Thyroid gland (tissue), 4 donors: ENCODE measurements at regions not wholly inside any gene's neighbourhood (a gene's known extent, or its start where the extent isn't known, plus 50 kb on each side); places are given as distances from the start of the nearest gene placed in this dataset.

ENCODE experiments used
- CTCF ChIP-seq, 6 experiments: fragments of 200-600 bp in 3 of 6; fragments of 450-650 bp in 3 of 6; sonication (generic) in 3 of 6; IDR thresholded peaks; one replicate each; pipeline ENCODE4 v1.5.1; 2016 to 2019; ENCODE audit warnings: antibody characterized with exemption in 6 of 6, mild to moderate bottlenecking in 2 of 6, inconsistent platforms in 1 of 6, moderate library complexity in 1 of 6
- POLR2A ChIP-seq, 2 donors: fragments of 450-650 bp; IDR thresholded peaks; one replicate each; pipeline ENCODE4 v1.6.1; 2017; ENCODE audit warnings: antibody characterized with exemption in 2 of 2, mild to moderate bottlenecking in 2 of 2, moderate library complexity in 1 of 2

GRCh38 chr5:105680858-105681475 is 1989.8 kb downstream of the EFNA5 start:
- TF ChIP-seq CTCF (IDR thresholded peaks at IDR 0.05) (no peak), POLR2A (IDR thresholded peaks at IDR 0.05) (no peak)
